Esophagus squamous epithelium (tissue), 5 donors: ENCODE measurements at regions not wholly inside any gene's neighbourhood (a gene's known extent, or its start where the extent isn't known, plus 50 kb on each side); places are given as distances from the start of the nearest gene placed in this dataset.

ENCODE experiments used
- DNase-seq: peaks from one replicate; lab custom pipeline; 2025; lab: John Stamatoyannopoulos, UW
- H3K27ac ChIP-seq, 4 donors: fragments of 200-600 bp; sonication (generic); one replicate each; pipeline ENCODE4 v1.5.1; 2016 to 2019; ENCODE audit warnings: mild to moderate bottlenecking in 1 of 4
- H3K27me3 ChIP-seq, 4 donors: fragments of 200-600 bp; sonication (generic); 1 replicate in 3 of 4; 2 replicates in 1 of 4; pipeline versions ENCODE4 v1.5.1 to v1.6.0; 2017 to 2021; ENCODE audit warnings: antibody characterized with exemption in 1 of 4
- H3K36me3 ChIP-seq, 3 donors: fragments of 200-600 bp; sonication (generic); one replicate each; pipeline ENCODE4 v1.5.1; 2016 to 2019
- H3K4me1 ChIP-seq, 3 donors: fragments of 200-600 bp; sonication (generic); one replicate each; pipeline ENCODE4 v1.5.1; 2017 to 2019
- H3K4me3 ChIP-seq, 4 donors: fragments of 200-600 bp; sonication (generic); 1 replicate in 3 of 4; 2 replicates in 1 of 4; pipeline ENCODE4 v1.5.1; 2016 to 2019; ENCODE audit warnings: mild to moderate bottlenecking in 2 of 4, moderate library complexity in 1 of 4
- H3K9me3 ChIP-seq, 3 donors: fragments of 200-600 bp; sonication (generic); one replicate each; pipeline ENCODE4 v1.5.1; 2016 to 2019
- POLR2A ChIP-seq, 4 donors: fragments of 450-650 bp; IDR thresholded peaks; one replicate each; pipeline ENCODE4 v1.6.1; 2017; ENCODE audit warnings: antibody characterized with exemption in 4 of 4, mild to moderate bottlenecking in 4 of 4, moderate library complexity in 3 of 4
- WGBS, 2 donors: methylation state at CpG; one replicate each; pipeline ENCODE4 v1.1.5; 2018; 5-methylcytosine and 5-hydroxymethylcytosine counted together
- intact Hi-C: fragments of 100-400 bp; cut with DNase I; formaldehyde crosslinking; loops from one replicate; pipeline ENCODE4 v1.15.0; 2022
- TF ChIP-seq, protein P1 (sequence below), 6 experiments: fragments of 450-650 bp in 4 of 6; fragments of 200-600 bp in 2 of 6; sonication (generic) in 2 of 6; IDR thresholded peaks; one replicate each; pipeline ENCODE4 v1.5.1; 2016 to 2019; ENCODE audit warnings: antibody characterized with exemption in 6 of 6, mild to moderate bottlenecking in 4 of 6, moderate library complexity in 4 of 6
- donor health status: DM: yes; HTN: yes; CAD: no.

DNA sequence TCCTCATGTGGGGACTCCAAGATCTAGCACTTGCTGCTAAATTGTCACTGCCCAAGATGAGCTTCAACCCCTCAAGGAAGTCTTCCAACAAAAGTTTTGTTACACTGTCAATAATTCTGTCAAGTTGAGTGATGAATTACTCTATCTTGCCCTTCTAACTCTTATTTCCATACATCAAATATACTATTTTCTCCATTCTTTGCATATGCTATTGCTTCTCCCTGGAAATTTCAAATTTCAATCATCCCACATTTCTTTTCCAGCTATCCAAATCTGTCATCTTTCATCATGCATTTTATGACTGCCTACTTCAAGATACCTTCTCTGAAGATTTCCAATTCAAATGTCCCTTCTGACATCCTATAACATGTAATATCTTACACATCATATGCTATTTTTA is 175.2 kb upstream of the KCND2 start:
- intact Hi-C loops: no loop called here
- no peak overlapping the region for H3K27ac ChIP-seq
- no peaks in the 10 kb centered on the region for H3K9me3 ChIP-seq
- no peaks in the 10 kb centered on the region for H3K36me3 ChIP-seq
- H3K4me1 ChIP-seq: no peaks in the 10 kb centered on the region
- H3K4me3 ChIP-seq: no peak overlapping the region
- H3K27me3 ChIP-seq: no peaks in the 10 kb centered on the region
- no peak for DNase-seq
- TF ChIP-seq, protein P1, sequence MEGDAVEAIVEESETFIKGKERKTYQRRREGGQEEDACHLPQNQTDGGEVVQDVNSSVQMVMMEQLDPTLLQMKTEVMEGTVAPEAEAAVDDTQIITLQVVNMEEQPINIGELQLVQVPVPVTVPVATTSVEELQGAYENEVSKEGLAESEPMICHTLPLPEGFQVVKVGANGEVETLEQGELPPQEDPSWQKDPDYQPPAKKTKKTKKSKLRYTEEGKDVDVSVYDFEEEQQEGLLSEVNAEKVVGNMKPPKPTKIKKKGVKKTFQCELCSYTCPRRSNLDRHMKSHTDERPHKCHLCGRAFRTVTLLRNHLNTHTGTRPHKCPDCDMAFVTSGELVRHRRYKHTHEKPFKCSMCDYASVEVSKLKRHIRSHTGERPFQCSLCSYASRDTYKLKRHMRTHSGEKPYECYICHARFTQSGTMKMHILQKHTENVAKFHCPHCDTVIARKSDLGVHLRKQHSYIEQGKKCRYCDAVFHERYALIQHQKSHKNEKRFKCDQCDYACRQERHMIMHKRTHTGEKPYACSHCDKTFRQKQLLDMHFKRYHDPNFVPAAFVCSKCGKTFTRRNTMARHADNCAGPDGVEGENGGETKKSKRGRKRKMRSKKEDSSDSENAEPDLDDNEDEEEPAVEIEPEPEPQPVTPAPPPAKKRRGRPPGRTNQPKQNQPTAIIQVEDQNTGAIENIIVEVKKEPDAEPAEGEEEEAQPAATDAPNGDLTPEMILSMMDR (IDR thresholded peaks at IDR 0.05): no peak
- TF ChIP-seq POLR2A (IDR thresholded peaks at IDR 0.05): no peak

DNA sequence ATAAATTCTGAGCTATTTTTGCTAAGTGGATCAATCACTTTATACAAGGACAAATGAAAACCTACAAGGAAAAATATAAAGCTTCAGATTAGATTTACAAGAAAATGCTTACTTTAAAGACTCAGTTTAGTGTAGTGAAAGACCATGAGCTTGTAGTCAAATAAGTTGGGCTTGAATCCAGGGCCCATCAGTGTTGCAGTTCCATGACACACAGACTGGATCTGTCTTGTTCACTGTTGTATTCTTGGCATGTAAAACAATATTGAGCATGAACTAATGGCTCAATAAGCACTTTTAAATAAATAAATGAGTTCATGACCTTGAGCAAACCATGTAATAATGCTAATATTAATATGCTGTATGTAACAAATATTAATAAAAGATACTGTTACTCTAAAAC is 164.6 kb upstream of the KCND2 start:
- Histone ChIP-seq H3K4me3 (no peak overlapping the region), H3K4me1 (no peaks in the 10 kb centered on the region), H3K27ac (no peak overlapping the region), H3K27me3 (no peaks in the 10 kb centered on the region), H3K36me3 (no peaks in the 10 kb centered on the region), H3K9me3 (peaks cover 0 to 15% (median 9%) of the 10 kb centered on the region in 3 donors)
- TF ChIP-seq, protein P1 (IDR thresholded peaks at IDR 0.05): no peak
- TF ChIP-seq POLR2A (IDR thresholded peaks at IDR 0.05): no peak
- DNase-seq: no peak
- intact Hi-C loops: no loop called here

DNA sequence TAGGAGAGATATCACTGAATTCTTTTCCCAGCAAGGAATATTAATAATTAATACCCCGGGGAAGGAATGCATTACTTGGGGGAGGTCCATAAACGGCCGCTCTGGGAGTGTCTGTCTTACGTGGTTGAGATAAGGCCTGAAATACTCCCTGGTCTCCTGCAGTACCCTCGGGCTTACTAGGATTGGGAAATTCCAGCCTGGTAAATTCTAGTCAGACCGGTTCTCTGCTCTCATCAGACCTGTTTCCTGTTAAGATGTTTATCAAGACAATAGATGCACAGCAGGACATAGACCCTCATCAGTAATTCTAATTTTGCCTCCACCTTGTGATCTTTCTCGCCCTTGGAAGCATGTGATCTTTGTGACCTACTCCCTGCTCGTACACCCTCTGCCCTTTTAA is 162.8 kb upstream of the KCND2 start:
- no peak for DNase-seq
- Histone ChIP-seq H3K9me3 (peaks cover 0 to 15% (median 5%) of the 10 kb centered on the region in 3 donors), H3K4me3 (no peak overlapping the region), H3K27me3 (no peaks in the 10 kb centered on the region), H3K36me3 (no peaks in the 10 kb centered on the region), H3K4me1 (no peaks in the 10 kb centered on the region), H3K27ac (no peak overlapping the region)
- TF ChIP-seq, protein P1 (IDR thresholded peaks at IDR 0.05): no peak
- 63 to 75% methylated on average over 8 of the region's 8 CpGs for WGBS, 2 donors
- intact Hi-C loops: no loop called here

DNA sequence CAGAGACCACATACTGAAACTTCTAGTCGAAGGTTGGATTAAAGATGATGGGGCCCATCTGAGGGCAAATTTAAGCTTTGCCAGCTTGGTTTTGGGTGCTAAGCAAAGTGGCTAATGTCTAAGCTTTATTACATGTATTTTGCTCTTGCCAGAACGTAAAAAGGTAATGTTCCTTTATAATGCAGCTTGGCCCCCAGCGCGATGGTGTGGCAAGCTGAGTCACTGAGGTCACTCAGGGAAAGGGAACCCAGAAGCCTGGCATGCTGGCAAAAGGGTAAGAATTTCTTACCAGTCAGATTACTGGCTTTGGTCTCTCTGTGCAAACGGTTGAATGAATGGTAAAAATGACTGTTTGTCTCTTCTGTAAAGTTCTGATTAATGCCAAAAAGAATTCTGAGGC is 158.3 kb upstream of the KCND2 start:
- DNase-seq: no peak
- no peaks in the 10 kb centered on the region for H3K27me3 ChIP-seq
- WGBS, 2 donors: 56 to 71% methylated on average over 3 to 5 of the region's 5 CpGs
- TF ChIP-seq, protein P1 (IDR thresholded peaks at IDR 0.05): no peak
- TF ChIP-seq POLR2A (IDR thresholded peaks at IDR 0.05): no peak
- peaks cover 0 to 15% (median 5%) of the 10 kb centered on the region in 3 donors for H3K9me3 ChIP-seq
- intact Hi-C loops: no loop called here
- no peaks in the 10 kb centered on the region for H3K36me3 ChIP-seq
- H3K27ac ChIP-seq: no peak overlapping the region
- no peaks in the 10 kb centered on the region for H3K4me1 ChIP-seq
- no peak overlapping the region for H3K4me3 ChIP-seq

DNA sequence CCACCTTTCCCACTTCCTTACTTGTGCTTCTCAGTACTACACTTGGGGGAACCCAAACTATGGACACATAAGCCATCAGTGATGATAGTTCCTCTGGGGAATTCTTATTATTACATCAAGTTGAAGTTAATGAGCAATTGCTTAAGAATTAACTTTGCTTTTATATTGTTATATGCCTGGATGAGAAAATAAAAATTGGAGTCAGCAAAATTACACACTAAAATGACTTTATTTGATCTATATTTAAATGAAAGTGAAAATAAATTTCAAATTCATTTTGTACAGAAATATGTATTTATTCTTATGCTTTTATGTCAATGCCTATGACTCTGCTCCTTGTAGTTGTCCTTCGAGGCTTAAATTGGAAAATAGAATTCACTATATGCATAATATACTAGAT is 149.4 kb upstream of the KCND2 start:
- no peaks in the 10 kb centered on the region for H3K9me3 ChIP-seq
- no peak overlapping the region for H3K4me3 ChIP-seq
- no peak overlapping the region for H3K27ac ChIP-seq
- intact Hi-C loops: no loop called here
- H3K27me3 ChIP-seq: no peaks in the 10 kb centered on the region
- 71 to 75% methylated on average over 1 of the region's 1 CpG for WGBS, 2 donors
- DNase-seq: no peak
- no peaks in the 10 kb centered on the region for H3K36me3 ChIP-seq
- H3K4me1 ChIP-seq: no peaks in the 10 kb centered on the region
- TF ChIP-seq POLR2A (IDR thresholded peaks at IDR 0.05): no peak
- TF ChIP-seq, protein P1 (IDR thresholded peaks at IDR 0.05): no peak
